ENCODE measurements at regions not wholly inside any gene's neighbourhood (a gene's known extent, or its start where the extent isn't known, plus 50 kb on each side); places are given as distances from the start of the nearest gene placed in this dataset.
A peak's percentile ranks its signal among the peaks of the same experiment; 100 is the strongest.
"Not testable (repeated sequence)": the region's sequence is repeated elsewhere in the genome, so short reads cannot be mapped to it uniquely, and the experiment has no call there.

DNA sequence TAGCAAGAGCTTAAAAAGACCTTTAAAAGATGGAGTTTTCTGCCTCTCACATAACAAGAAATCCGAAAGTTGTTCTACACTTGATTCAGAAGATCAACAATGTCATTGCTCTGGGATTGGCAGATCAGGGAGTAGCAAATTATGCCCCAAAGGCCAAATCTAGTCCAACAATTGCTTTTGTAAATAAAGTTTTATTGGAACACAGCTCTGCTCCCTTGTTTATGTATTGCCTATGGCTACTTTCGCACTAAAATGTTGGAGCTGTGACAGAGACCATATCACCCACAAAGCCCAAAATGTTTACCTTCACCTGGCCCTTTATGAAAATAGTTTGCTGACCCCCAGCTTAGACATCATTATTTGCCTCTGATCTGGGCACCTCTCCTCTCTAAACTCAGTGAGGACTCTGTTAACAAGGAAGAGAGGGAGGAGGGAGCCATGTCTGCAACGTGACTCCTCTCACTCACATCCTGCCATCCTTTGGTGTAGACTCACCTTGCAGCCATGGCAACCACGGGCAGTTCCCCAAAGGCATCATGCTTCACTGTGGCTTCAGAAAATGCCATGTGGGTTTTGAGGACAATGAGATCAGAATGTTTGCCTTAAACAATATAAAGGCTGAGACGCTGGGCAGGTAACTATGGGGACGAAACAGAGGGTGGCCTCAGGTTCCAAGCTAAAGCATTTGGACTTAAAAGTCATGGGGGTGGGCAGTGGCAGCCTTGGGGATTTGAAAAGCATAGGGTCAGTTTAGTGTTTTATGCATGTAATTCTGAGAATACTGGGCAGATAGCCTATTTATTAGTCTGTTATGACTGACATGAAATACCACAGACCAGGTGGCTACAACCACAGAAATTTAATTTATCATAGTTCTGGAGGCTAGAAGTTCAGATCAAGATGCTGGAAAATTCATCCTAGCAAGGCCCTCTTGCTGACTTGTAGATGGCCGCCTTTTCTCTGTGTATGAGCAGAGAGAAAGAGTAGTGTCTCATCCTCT is 149.7 kb upstream of the TNFAIP3 start:
- peak; percentile 63 to 68 for DNase-seq

DNA sequence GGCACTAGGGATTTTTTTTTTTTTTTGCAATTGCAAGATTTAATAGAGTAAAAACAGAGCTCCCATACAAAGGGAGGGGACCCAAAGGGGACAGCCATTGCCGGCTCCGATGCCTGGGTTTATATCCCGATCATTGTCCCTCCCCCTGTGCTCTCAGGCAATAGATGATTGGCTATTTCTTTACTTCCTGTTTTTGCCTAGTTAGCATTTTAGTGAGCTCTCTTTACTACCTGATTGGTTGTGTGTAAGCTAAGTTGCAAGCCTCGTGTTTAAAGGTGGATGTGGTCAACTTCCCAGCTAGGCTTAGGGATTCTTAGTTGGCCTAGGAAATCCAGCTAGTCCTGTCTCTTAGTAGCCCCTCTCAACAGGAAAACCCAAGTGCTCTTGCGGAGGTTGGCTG is 148.2 kb upstream of the TNFAIP3 start:
- not testable (repeated sequence) for DNase-seq

DNA sequence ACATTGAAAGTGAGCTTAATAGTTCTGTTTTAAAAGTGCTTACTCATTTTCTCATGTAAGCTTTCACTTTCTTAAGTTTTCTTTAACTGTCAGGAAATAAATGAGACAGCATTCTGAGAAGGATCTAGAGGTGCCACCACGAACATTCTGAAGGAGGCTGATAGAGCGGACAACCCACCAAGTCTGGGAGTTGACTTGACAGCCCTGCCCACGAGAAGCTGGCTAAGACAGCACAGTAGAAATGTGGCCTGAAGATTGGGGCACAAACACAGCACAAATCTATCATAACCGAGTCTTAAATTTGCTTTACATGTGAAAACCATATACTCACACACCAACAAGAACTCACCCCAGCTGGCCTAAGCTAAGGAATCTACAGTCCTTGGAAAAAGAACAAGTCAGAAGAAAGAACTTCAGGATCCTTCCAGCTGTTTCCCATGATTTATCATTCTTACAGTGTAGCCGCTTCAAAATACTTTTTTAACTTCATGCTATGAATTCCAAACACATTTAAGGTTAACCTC is 144.2 kb upstream of the TNFAIP3 start:
- DNase-seq = no peak

DNA sequence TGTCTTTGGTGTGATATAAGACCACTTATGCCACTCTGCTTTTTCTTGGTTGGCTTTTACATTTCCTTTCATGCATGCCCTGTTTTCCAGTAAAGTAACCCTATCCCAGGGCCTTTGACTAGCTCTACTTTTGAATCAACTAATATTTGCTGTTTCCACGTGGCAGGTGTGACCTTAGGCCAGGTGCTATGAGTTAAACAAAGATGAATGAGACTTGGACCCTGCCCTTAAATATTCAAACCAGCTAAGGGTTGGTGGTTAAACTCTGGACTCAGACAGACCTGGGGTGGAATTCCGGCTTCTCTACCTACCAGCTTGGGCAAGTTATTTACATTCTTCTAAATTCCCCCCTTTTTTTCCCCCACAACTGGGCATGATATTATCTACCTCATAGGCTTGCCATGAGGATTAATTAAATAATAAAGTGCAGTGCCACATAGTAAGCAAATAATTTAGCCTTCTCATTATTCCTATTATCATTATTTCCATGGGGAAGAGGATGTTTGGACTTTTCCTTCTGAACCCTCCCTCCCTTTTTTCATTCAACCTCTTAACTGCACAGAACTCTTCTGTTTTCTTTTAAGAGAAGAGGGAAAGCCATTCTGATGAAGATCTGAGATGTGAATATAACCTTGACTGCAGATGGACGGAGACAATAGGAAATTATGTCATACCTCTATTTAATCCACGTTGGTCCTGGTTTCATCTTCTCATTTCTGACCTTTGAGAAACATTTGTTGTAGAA is 143.6 kb upstream of the TNFAIP3 start:
- no peak for DNase-seq

DNA sequence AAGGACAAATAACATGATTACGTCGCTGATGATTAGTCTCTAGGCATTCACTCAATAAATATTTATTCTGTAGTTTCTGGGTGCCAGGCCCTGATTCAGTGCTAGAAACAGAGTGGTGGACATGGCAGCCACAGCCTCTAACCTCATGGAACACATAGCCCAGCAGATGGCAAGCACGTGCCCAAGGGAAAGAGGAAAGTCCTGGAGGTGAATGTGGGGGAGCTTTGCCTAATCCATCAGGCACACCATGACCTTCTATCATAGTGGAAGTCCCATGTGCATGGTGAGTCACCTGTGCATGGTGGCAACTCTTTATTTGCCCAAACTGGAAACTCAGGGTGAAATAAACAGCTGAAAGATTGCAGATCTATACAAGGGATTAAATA is 143.0 kb upstream of the TNFAIP3 start:
- DNase-seq = no peak

DNA sequence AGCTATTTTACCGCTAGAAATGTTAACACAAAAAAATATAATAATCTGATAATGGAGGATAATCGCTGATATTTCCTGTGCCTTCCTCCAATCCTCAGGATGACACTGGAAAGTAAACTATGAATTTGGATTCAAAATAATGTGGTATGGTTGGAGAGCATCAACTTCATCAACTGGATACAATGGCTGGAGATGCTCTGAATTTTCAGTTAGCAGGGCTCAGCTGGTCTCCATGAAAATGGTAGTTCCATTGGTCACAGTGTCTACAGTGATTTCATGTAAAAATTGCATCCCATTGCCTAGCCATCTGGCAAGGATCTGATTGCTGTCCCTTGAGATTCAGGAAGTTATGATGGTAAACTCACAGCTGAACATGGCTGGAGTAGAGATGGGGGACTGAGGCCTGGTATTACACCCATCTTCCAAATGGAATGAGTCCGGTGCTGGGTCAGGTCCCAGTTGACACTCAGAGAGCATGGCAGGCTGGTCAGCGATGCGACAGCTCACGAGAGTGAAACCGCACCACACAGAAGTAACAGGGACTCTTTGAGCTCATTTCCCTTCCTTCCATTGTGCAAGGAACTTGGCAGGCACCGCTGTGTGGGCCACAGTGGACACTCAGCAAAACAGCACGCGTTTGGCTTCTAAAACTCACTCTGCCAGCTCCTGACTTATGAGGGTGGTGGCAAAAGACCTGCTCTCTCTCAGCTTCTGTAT is 142.4 kb upstream of the TNFAIP3 start:
- no peak for DNase-seq

DNA sequence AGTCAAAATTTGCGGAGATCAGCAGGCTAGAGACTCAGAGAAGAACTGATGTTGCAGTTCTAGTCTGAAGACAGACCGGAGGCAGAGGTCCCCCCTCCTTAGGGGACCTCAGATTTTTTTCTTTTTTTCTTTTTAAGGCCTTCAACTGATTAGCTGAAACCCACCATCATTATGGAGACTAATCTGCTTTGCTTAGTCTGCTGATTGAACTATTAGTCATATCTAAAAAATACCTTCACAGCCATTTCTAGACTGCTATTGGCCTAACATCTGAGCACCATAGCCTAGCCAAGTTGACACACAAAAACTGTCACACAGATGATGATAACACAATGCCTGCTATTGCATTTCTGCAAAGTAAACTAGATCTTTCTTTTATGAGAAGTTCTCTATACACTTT is 141.1 kb upstream of the TNFAIP3 start:
- no peak for DNase-seq

DNA sequence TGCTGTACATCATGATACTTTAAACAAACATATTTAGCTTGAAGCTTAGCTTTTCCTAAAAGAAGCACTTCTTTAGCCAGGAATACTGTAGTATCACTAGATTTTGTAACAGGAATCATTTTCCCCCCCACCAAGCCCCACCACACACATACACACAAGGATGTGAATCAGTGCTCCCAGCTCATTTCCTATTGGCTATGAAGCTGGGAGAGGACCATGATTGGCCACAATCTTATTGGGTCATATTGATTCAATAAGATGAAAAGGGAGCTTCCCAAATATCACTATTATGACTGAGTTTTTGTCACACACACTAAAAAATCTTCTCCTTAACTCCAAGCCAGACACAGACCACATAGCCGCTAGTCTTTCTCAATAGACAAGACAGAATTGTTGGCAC is 140.5 kb upstream of the TNFAIP3 start:
- no peak for DNase-seq

DNA sequence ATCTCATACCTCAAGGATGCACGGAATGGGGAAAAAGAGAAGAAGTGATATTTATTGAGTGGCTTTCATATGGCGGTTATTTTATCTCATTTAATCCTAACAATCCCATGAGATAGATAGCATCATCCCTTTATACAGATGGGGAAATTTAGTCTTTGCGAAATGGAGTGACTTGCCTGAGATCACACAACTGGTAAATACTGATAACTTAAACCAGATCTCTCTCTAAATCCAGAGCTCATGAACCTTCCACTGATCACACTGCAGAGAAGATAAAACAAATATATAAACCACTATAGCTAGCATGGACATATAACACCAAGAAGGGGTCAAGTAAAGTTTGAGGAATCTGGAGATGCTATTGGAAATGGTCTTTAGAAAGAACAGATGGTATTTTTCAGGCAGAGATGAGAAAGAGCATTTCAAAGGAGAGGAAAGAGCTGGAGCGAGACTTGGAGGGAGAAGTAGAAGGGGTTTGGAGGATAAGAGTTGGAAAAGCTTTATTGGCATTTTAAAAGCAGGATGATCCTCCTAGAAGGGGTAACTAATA is 139.8 kb upstream of the TNFAIP3 start:
- DNase-seq = no peak

DNA sequence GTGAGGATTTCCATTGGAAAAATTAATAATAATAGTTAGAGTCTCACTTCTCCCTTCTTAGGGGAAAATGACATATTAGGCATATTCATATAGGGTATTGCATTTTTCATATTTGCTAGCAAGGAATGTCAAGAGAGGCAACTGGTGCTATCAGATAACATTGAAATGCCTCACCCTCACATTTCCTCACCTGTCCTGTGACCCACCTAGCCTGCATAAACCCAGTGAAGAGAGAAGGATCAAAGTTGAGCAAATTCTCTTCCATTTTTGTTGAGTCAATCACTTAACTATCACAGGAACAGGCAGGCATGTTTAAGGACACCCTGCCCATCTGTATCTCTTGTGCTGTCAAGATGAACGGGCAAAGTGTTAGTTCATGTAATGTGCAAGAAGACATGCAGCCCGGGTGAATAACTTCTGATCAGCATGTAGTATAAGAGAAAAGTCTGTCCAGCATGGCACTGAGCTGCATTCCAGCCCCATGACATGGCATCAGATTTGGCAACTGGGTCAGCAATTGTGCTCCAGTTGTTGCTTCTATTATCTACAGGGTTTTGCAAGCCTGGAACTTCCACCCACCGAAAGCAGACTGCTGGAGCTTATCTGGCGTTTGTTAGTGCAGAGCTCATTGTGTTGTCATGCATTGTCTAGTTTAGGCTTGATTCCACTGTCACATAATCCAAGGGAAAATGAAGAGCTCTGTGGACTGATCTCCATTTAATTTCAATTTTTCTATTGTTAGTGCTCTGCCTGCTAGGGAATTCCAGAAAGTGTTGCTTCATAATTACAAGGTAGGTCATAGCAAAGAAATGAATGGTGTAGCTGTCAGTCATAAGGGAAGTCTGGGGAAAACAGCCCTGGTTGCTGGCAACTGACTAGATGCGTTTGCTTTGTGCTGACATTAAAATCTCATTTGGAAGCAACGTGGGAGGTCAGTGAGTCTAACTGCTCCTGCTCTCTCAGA is 138.4 kb upstream of the TNFAIP3 start:
- DNase-seq = no peak

DNA sequence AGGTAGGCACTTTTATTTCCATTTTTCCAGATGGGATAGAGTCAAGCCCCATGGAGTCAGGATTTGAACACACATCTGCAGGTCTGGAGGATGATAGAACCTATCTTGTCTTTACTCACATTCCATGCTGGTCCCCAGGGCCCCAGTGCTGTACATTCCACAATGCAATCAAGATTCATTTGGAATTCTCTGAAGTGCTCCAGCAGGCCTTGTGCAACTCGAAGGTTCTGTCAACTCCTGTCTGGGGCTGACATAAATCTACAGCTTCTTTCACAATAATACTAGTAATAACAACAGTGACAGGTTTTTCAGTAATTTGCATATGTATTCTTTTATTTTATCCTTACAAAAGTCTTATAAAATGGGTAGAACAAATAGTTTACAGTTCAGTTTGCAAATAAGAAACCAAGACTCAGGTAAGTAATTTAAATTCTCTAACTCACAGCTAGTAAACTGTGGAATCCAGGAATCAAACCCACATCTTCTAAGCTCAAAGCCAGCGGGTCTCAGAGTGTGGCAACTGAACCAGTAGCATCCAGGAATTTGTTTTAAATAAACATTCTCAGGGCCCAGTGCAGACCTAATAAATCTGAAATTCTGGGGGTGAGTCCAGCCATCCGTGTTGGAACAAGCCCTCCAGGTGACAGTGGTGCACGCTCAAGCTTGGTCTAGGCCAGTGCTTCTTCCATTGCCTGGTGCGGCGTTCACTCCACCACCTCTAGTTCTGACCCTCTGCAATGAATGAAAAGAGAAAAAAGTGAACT is 137.0 kb upstream of the TNFAIP3 start:
- DNase-seq = no peak

DNA sequence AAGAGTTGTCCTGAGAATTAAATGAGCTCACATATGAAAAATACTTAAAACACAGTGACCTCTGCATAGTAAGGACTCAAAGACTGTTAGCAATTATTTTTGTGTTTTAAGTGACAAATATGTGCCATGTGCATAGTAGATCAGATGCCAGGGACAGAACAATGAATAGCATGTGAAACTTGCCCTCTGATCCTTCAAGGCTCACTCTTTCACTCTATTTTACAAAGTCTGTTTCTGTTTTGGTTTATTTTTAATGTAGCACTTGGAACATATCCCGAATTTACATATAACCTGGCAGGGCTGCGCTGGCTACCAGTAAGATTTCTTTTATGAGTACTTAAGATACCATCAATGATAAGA is 135.5 kb upstream of the TNFAIP3 start:
- DNase-seq = no peak

DNA sequence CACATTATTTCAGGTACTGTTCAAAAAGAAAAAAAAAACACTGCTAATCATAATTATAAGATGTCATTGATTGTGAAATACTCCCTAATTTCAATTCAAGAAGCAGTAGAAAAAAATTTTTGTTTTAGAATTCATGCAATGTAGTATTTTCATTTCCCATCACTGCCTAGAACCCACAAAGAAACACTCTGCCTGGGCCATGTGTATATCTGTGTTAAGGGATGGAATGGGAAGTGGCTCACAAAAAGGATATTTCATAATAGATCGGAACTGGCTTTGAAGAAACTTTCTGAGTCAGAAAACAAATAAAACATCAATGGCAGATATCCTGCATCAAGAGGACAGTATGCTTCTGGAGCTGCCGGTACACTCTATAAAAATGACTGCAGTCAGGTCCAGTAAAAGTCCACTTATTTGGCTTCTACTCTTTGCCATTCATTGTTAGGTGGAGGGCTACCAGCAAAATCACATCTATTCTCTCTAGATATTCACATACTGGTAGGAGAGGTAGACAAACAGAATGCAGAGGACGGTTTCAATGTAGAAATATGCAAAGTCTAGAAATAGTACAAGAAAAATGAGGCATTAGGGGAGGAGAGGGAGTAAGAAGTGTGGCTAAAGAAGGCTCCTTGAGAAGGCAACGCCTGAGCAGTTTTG is 135.0 kb upstream of the TNFAIP3 start:
- no peak for DNase-seq

DNA sequence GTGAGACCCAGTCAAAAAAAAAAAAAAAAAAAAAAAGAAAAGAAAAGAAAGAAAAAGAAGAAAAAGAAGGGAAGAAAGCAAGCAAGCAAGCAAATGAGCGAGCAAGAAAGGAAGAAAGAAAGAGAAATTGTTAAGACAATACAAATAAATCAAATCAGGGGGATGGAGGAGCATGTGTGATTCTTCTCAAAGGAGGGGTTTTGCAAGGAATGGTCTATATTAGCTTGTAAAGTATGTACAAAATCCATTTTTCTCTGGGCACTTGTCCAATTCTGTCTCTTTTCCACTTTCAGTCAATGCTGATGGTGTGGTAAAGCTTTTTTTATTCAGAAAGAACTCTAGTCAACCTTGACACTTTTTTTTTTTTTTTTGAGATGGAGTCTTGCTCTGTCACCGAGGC is 133.7 kb upstream of the TNFAIP3 start:
- no peak for DNase-seq

DNA sequence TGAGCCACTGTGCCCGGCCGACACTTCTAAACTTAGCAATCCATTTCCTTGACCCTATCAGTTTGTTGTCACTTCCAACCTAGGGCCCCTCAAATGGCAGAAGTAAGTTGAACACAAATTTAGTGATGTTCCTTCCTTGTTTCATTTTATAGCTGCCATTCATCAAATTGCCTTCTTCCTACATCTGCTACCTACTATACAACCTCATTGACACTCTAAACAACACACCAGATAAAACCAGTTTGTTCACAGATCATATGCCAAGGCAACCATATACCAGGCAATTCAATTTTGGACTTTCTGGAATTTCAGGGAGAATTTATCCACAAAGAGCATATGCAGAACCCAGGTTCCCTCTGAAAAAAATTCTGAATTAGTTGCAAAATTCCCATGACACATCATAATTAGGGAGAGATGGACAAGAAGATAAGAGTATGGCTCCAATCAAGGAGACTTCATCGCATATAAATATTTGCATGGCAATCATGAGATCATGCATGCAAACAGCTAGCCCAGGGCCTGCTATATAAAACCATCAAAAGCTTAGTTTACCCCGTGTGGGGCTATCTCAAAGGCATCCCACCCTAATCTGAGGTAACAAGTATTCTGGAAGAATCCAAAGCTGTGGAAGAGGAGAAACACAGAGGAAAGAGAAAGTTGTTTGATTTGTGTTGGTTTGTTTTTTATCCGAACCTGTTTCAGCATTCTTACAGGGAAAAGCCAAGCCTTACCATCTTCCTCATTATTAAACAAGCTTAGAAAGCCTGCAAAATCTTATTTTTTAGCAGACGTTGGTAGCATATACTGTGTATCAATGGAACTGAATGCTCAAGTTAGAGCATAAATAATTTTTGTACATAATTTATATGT is 132.8 kb upstream of the TNFAIP3 start:
- DNase-seq = no peak

DNA sequence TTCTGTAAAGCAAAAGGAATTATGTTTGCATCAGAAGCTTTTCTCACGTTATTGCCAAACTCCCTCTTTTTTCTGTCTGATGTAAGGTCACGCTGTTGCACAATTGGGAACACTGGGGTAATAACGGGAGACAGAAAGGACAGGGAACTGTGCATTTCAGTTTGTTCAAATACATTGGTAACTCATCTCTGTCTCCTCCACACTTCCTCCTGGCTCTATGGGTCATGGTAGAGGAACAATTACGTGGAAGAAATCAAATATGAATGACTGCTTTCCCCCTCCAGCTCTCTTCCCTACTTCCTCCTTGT is 132.2 kb upstream of the TNFAIP3 start:
- no peak for DNase-seq

DNA sequence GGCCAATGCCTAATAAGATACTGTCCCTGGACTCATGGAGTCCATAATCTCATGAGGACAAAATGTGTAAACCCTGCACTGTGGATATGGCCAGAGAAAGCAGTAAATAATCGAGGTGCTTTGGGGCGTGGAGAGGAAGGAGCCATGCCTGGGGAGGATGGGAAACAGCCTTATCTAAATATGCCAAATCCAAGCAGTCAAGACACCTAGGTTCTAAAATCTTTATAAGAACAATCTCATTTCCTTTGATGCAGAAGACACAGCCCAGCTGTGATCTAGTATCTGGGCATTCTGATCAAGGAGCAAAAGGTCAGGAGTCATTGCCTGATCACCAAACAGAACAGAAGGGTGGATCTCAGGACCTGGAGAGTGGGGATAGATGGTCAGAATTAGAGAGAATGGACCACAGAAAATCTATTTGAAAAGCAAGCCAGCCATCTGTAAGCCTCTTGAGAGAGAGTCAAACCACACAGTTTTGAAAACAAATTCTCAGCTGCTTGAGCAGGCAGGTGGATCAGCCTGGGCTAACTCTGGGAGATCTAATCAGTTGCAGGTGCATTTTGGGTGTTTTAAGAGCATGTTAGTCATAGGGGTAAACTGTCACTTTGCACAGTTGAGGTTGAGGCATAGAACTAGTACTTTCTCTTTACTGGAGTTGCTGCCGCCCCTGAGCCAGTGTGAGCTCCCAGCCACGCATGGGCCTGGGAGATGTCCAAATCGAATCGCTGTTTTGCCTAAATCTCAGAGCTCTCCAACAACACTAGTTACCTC is 130.8 kb upstream of the TNFAIP3 start:
- DNase-seq = peak; percentile 1

DNA sequence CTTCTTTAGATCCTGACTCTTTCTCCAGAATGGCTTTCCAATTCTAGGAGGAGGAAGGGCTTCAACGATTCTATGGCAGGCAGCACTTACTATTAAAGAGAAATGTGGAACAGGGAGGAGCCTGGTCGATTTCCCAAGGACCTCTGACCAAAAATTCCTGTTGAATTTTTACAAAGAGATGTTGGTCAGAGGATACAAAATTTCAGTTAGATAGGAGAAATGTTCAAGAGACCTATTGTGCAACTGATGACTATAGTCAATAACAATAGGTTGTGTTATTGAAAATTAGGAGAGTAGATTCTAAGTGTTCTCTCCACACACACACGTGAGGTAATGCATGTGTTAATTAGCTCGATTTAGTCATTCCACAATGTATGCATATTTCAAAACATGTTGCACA is 130.1 kb upstream of the TNFAIP3 start:
- DNase-seq = no peak
